IMR-90 (cell line): ENCODE measurements at regions not wholly inside any gene's neighbourhood (a gene's known extent, or its start where the extent isn't known, plus 50 kb on each side); places are given as distances from the start of the nearest gene placed in this dataset.
A peak's percentile ranks its signal among the peaks of the same experiment; 100 is the strongest.

Experiments
- ATAC-seq: fragments of 200-7000 bp; cut with Tn5 transposase; 2 replicates; pipeline ENCODE4 v1.9.1; 2020; ENCODE audit warnings: low read depth, mild to moderate bottlenecking, moderate library complexity
- BruUV-seq: library from RNA; stranded (reverse); fragments of 400-500 nt; replicated peaks from 2 replicates; lab custom pipeline; 2021; lab: Mats Ljungman, UMichigan
- CTCF ChIA-PET: fragments of 300-600 bp; formaldehyde crosslinking; extraction: SDS; loops from one replicate; lab custom pipeline; 2021; ENCODE audit warnings: antibody characterized with exemption; lab: Yijun Ruan, JAX
- POLR2A ChIA-PET: fragments of 300-600 bp; sonication (Branson Sonifier 250); formaldehyde crosslinking; loops from one replicate; lab custom pipeline; 2022; ENCODE audit warnings: antibody characterized with exemption; ENCODE audit not compliant: unreplicated experiment; lab: Charles Lee
- DNase-seq: peaks from one replicate; pipeline ENCODE4 v3.0.0; 2013
- H2AFZ ChIP-seq: replicated peaks from 2 replicates; pipeline ENCODE3; 2013; ENCODE audit warnings: low read length, mild to moderate bottlenecking; ENCODE audit not compliant: poor library complexity
- H2AK5ac ChIP-seq: 2 replicates; pipeline ENCODE4 v1.6.1; 2013; ENCODE audit warnings: low read depth, low read length, inconsistent platforms
- H2AK9ac ChIP-seq: replicated peaks from 2 replicates; pipeline ENCODE3; 2013; ENCODE audit warnings: mild to moderate bottlenecking, low read depth, low read length, moderate library complexity; ENCODE audit not compliant: poor library complexity
- H2BK120ac ChIP-seq: 2 replicates; pipeline ENCODE4 v1.6.1; 2013; ENCODE audit warnings: low read depth, low read length, inconsistent platforms
- H2BK15ac ChIP-seq: 3 replicates; pipeline ENCODE4 v1.6.1; 2013; ENCODE audit warnings: low read depth, low read length, inconsistent platforms
- H2BK20ac ChIP-seq: 2 replicates; pipeline ENCODE4 v1.6.1; 2013; ENCODE audit warnings: low read depth, mild to moderate bottlenecking, inconsistent platforms, low read length, moderate library complexity
- H2BK5ac ChIP-seq: 2 replicates; pipeline ENCODE4 v1.6.1; 2013; ENCODE audit warnings: mild to moderate bottlenecking, low read depth, low read length, inconsistent platforms; ENCODE audit not compliant: poor library complexity, severe bottlenecking
- H3K14ac ChIP-seq: replicated peaks from 2 replicates; pipeline ENCODE4 v1.6.1; 2013; ENCODE audit warnings: low read depth, low read length, inconsistent platforms
- H3K18ac ChIP-seq: 2 replicates; pipeline ENCODE4 v1.6.1; 2013; ENCODE audit warnings: low read depth, low read length, control low read depth
- H3K23ac ChIP-seq: 2 replicates; pipeline ENCODE4 v1.6.1; 2013; ENCODE audit warnings: low read depth, low read length, inconsistent platforms
- H3K27ac ChIP-seq: 2 replicates; pipeline ENCODE4 v1.5.1; 2013; ENCODE audit warnings: mild to moderate bottlenecking, control low read depth, low read length; ENCODE audit not compliant: insufficient read depth
- H3K27me3 ChIP-seq: 2 replicates; pipeline ENCODE4 v1.6.1; 2013; ENCODE audit warnings: low read length; ENCODE audit not compliant: control insufficient read depth, insufficient read depth
- H3K36me3 ChIP-seq: 2 replicates; pipeline ENCODE4 v1.6.1; 2013; ENCODE audit warnings: low read length, mixed read lengths; ENCODE audit not compliant: control insufficient read depth, insufficient read depth
- H3K4ac ChIP-seq: 2 replicates; pipeline ENCODE4 v1.6.1; 2013; ENCODE audit warnings: low read depth, low read length, inconsistent platforms
- H3K4me1 ChIP-seq: 2 replicates; pipeline ENCODE4 v1.6.1; 2013; ENCODE audit warnings: low read length, mixed read lengths; ENCODE audit not compliant: control insufficient read depth, insufficient read depth
- H3K4me2 ChIP-seq: 2 replicates; pipeline ENCODE4 v1.6.1; 2013; ENCODE audit warnings: low read depth, mild to moderate bottlenecking, control low read depth, low read length, moderate library complexity
- H3K4me3 ChIP-seq: 2 replicates; pipeline ENCODE4 v1.5.1; 2013; ENCODE audit warnings: low read depth, mild to moderate bottlenecking, control low read depth, low read length, moderate library complexity; ENCODE audit not compliant: insufficient read depth
- H3K56ac ChIP-seq: 2 replicates; pipeline ENCODE4 v1.6.1; 2013; ENCODE audit warnings: low read length, inconsistent platforms; ENCODE audit not compliant: insufficient read depth; ENCODE audit errors: extremely low read depth
- H3K79me1 ChIP-seq, 2 experiments: 2 replicates each; pipeline ENCODE4 v1.6.1; 2013; ENCODE audit warnings: low read length in 2 of 2, inconsistent platforms in 1 of 2, low read depth in 1 of 2
- H3K9ac ChIP-seq: 2 replicates; pipeline ENCODE4 v1.6.1; 2013; ENCODE audit warnings: low read depth, low read length, control low read depth
- H3K9me1 ChIP-seq: 2 replicates; pipeline ENCODE4 v1.6.1; 2013; ENCODE audit warnings: low read length, inconsistent platforms; ENCODE audit not compliant: insufficient read depth
- H3K9me3 ChIP-seq: 2 replicates; pipeline ENCODE4 v1.6.1; 2013; ENCODE audit warnings: low read length; ENCODE audit not compliant: control insufficient read depth, insufficient read depth
- H4K20me1 ChIP-seq: 2 replicates; pipeline ENCODE4 v1.6.1; 2013; ENCODE audit warnings: low read length, inconsistent platforms; ENCODE audit not compliant: insufficient read depth
- H4K5ac ChIP-seq: 2 replicates; pipeline ENCODE4 v1.6.1; 2013; ENCODE audit warnings: mild to moderate bottlenecking, low read depth, low read length, control low read depth
- H4K8ac ChIP-seq, 2 experiments: 2 replicates each; pipeline ENCODE4 v1.6.1; 2013; ENCODE audit warnings: low read depth in 2 of 2, low read length in 2 of 2, control low read depth in 1 of 2, inconsistent platforms in 1 of 2
- H4K91ac ChIP-seq: 2 replicates; pipeline ENCODE4 v1.6.1; 2013; ENCODE audit warnings: low read depth, low read length, inconsistent platforms; ENCODE audit not compliant: insufficient read depth
- MAFK ChIP-seq: IDR thresholded peaks from 2 replicates; pipeline ENCODE4 v1.6.1; 2012; ENCODE audit warnings: low read depth, low read length, improper control_type of control experiment
- NFE2L2 ChIP-seq: fragments of 150-350 bp; IDR thresholded peaks from 2 replicates; pipeline ENCODE4 v1.6.1; 2016; ENCODE audit warnings: low read depth, mild to moderate bottlenecking, low read length
- WGBS, 2 experiments: methylation state at CpG; one replicate each; pipeline versions ENCODE4 v1.1.5 to v1.1.7; 2013; ENCODE audit warnings: missing lambda C conversion rate in 2 of 2; ENCODE audit not compliant: insufficient read length in 1 of 2; ENCODE audit errors: extremely low coverage in 2 of 2; 5-methylcytosine and 5-hydroxymethylcytosine counted together
- dilution Hi-C: fragments of 300-500 bp; cut with HindIII; formaldehyde crosslinking; loops from one replicate; pipeline ENCODE4 v1.14.3; 2018; ENCODE audit warnings: low sequenced_read_pairs; ENCODE audit not compliant: unreplicated experiment
- in situ Hi-C: fragments of 300-500 bp; cut with MboI; formaldehyde crosslinking; loops from 3 replicates; pipeline ENCODE4 v1.14.3; 2019; ENCODE audit warnings: low sequenced_read_pairs, inconsistent platforms, mixed read lengths
- intact Hi-C: fragments of 100-400 bp; cut with micrococcal nuclease; formaldehyde crosslinking; loops from 2 replicates; pipeline ENCODE4 v1.10.0; 2022

DNA sequence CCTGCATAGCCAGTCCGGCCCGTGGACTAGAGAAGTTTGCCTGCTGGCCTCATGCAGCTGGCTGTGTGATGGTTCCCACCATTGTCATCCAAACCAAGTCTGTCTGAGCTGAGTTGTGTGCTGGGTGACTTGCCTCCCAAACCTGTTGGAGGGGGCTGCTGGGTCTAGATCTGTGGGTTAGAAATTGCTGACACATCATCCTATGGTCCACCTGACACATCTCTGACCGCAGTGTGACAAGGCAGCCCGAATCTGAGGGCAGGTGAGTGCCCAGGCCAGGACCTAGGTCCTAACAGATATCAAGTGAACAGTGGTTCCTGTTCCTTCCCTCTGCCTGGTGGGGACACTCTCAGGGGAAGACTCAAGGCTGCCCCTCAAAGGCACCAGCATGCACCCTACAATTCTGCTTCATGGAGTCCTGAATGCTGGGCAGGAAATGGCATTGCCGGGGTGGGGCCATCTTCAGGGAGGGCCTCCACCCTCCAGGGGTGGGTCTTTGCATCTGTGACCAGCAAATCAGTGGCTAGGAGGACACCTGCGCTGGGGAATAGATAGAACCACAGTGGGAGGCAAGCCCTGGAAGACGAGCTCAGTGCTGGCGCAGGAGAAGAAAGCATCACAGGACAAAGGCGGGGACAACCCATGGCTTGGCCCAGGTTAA, 117.9 kb upstream of the ID2 start:
- DNase-seq (no peak), ATAC-seq (no peak)
- no peak overlapping the region for H3K23ac ChIP-seq
- H3K4me1 ChIP-seq, result no peaks in the 10 kb centered on the region
- TF ChIP-seq MAFK (peak; percentile 81), NFE2L2 (no peak)
- ChIA-PET POLR2A (no interaction called here), CTCF (no interaction called here)
- H3K9ac ChIP-seq, result no peak overlapping the region
- intact Hi-C loops (no loop called here), dilution Hi-C loops (no loop called here), in situ Hi-C loops (no loop called here)
- H4K20me1 ChIP-seq, result no peaks in the 10 kb centered on the region
- WGBS, 2 experiments, result 86% methylated on average over 8 of the region's 9 CpGs; no CpG with 5 or more reads in 1 of the 2 experiments
- H2BK5ac ChIP-seq, result no peak overlapping the region
- H2BK120ac ChIP-seq, result no peak overlapping the region
- H3K14ac ChIP-seq, result no peak overlapping the region
- no peak overlapping the region for H3K4me2 ChIP-seq
- no peaks in the 10 kb centered on the region for H3K9me1 ChIP-seq
- H3K56ac ChIP-seq, result no peak overlapping the region
- H3K36me3 ChIP-seq, result no peaks in the 10 kb centered on the region
- no peak overlapping the region for H4K5ac ChIP-seq
- peaks cover 6% of the 10 kb centered on the region; the same call in 1 of the 2 replicates for H3K9me3 ChIP-seq
- H3K27me3 ChIP-seq, result peaks cover 6% of the 10 kb centered on the region
- no peak overlapping the region for H4K91ac ChIP-seq
- H3K4me3 ChIP-seq, result no peak overlapping the region
- no TSS peak for BruUV-seq
- H3K27ac ChIP-seq, result no peak overlapping the region
- H2BK20ac ChIP-seq, result no peak overlapping the region
- no peak overlapping the region for H2BK15ac ChIP-seq
- no peak overlapping the region for H4K8ac ChIP-seq
- no peaks in the 10 kb centered on the region for H3K79me1 ChIP-seq
- no peak overlapping the region for H2AK9ac ChIP-seq
- H3K4ac ChIP-seq, result no peak overlapping the region
- H3K18ac ChIP-seq, result no peak overlapping the region
- H2AFZ ChIP-seq, result no peak overlapping the region
- no peak overlapping the region for H2AK5ac ChIP-seq
